Kidney (tissue), 13 donors: ENCODE measurements at regions not wholly inside any gene's neighbourhood (a gene's known extent, or its start where the extent isn't known, plus 50 kb on each side); places are given as distances from the start of the nearest gene placed in this dataset.

Experiments
- DNase-seq, 5 donors: peaks; one replicate each; pipeline ENCODE4 v3.0.0-alpha.2; 2013 to 2020
- FAIRE-seq: peaks from 2 replicates; lab custom pipeline; 2012; peaks lifted over from hg19 to GRCh38; lab: Jason Lieb, UNC
- H3K27ac ChIP-seq, 2 donors: one replicate each; pipeline ENCODE4 v1.7.0; 2013; ENCODE audit warnings: low read depth in 2 of 2, low read length in 2 of 2, inconsistent platforms in 1 of 2
- H3K27me3 ChIP-seq: one replicate; pipeline ENCODE4 v1.7.1; 2013; ENCODE audit warnings: low read length, inconsistent platforms; ENCODE audit not compliant: control insufficient read depth, insufficient read depth
- H3K36me3 ChIP-seq, 3 donors: one replicate each; pipeline versions ENCODE4 v1.7.0 to v1.7.1; 2013; ENCODE audit warnings: low read length in 3 of 3, control low read depth in 1 of 3, inconsistent platforms in 1 of 3; ENCODE audit not compliant: insufficient read depth in 3 of 3, control insufficient read depth in 2 of 3
- H3K4me1 ChIP-seq, 3 donors: one replicate each; pipeline versions ENCODE4 v1.7.0 to v1.7.1; 2013; ENCODE audit warnings: low read length in 3 of 3, inconsistent platforms in 1 of 3, low read depth in 1 of 3; ENCODE audit not compliant: control insufficient read depth in 2 of 3, insufficient read depth in 2 of 3
- H3K4me3 ChIP-seq, 3 donors: one replicate each; pipeline versions ENCODE4 v1.7.0 to v1.8.1; 2013; ENCODE audit warnings: low read length in 3 of 3, control low read depth in 1 of 3, inconsistent platforms in 1 of 3
- H3K9ac ChIP-seq, 3 donors: one replicate each; pipeline versions ENCODE4 v1.7.0 to v1.7.1; 2013; ENCODE audit warnings: low read length in 3 of 3, control low read depth in 1 of 3, inconsistent platforms in 1 of 3
- H3K9me3 ChIP-seq, 3 donors: one replicate each; pipeline versions ENCODE4 v1.7.0 to v1.7.1; 2013; ENCODE audit warnings: low read length in 3 of 3, control low read depth in 1 of 3, inconsistent platforms in 1 of 3; ENCODE audit not compliant: control insufficient read depth in 2 of 3, insufficient read depth in 1 of 3
- intact Hi-C: fragments of 100-400 bp; cut with DNase I; formaldehyde crosslinking; loops from one replicate; pipeline ENCODE4 v1.11.1; 2022
- TF ChIP-seq, protein P1 (sequence below): IDR thresholded peaks from 3 replicates; pipeline ENCODE4 v1.5.1; 2012; ENCODE audit warnings: mild to moderate bottlenecking, moderate library complexity, borderline replicate concordance; ENCODE audit not compliant: insufficient read depth; ENCODE audit errors: extremely low read depth
- donor health status: control.
- donor health status: control.
- donor health status: control.
- donor health status: control.
- donor health status: control.
- donor health status: DM: yes; HTN: yes; CAD: no.
- donor health status: Normal renal cell carcinoma (clear cell type).

DNA sequence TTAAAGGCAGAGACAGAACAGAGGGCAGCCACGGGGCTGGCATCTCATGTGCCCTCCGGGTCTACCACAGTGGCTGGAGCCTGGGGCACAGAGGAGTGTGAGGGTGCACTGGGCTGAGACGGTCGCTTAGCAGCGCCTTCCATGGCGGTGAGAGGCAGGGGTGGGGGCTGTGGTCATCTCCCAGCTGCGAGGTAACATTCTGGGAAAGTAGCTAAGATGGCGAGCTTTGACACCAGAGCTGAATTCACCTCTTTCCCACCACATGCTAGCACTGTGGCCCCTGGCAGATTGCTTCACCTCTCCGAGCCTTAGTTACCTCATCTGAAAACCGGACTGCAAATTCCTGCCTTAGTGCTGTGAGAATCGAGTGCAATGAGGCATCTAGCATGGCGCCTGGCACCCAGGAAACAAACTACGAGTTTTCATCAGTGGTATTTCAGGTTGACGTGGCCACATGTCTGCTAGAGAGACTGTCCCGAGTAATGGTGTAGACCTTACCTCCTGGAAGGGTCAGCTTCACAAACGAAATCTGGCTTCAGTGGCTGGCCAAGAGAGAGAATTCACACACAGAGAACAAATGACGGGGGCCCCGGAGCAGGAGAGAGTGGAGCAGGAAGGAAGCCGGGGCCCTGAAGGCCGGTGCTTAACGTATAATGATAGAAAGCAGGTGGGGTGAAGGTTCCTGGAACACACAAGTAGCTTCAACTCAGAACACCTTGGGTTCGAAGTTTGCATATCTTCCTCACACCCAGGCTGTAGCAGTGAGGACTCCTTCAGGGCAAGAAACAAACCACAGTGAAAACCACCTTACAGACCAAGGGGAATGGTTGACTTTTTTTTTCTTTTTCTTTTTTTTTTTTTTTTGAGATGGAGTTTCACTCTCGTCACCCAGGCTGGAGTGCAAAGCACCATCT, 63.9 kb upstream of the RPH3AL start:
- DNase-seq: peak in 4 of 5 donors; percentile 39 to 69 (median 48)
- H3K9me3 ChIP-seq: no peaks in the 10 kb centered on the region
- no peaks in the 10 kb centered on the region for H3K27me3 ChIP-seq
- FAIRE-seq: no peak
- intact Hi-C loops: no loop called here
- no peak overlapping the region for H3K27ac ChIP-seq
- peaks cover 0 to 12% (median 7%) of the 10 kb centered on the region in 3 donors for H3K4me1 ChIP-seq
- peak overlapping the region in 1 of 3 donors; percentile 41 for H3K4me3 ChIP-seq
- TF ChIP-seq, protein P1, sequence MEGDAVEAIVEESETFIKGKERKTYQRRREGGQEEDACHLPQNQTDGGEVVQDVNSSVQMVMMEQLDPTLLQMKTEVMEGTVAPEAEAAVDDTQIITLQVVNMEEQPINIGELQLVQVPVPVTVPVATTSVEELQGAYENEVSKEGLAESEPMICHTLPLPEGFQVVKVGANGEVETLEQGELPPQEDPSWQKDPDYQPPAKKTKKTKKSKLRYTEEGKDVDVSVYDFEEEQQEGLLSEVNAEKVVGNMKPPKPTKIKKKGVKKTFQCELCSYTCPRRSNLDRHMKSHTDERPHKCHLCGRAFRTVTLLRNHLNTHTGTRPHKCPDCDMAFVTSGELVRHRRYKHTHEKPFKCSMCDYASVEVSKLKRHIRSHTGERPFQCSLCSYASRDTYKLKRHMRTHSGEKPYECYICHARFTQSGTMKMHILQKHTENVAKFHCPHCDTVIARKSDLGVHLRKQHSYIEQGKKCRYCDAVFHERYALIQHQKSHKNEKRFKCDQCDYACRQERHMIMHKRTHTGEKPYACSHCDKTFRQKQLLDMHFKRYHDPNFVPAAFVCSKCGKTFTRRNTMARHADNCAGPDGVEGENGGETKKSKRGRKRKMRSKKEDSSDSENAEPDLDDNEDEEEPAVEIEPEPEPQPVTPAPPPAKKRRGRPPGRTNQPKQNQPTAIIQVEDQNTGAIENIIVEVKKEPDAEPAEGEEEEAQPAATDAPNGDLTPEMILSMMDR: no peak
- H3K36me3 ChIP-seq: peaks cover 0 to 10% (median 0%) of the 10 kb centered on the region in 3 donors
- peak overlapping the region in 1 of 3 donors; percentile 34 for H3K9ac ChIP-seq

DNA sequence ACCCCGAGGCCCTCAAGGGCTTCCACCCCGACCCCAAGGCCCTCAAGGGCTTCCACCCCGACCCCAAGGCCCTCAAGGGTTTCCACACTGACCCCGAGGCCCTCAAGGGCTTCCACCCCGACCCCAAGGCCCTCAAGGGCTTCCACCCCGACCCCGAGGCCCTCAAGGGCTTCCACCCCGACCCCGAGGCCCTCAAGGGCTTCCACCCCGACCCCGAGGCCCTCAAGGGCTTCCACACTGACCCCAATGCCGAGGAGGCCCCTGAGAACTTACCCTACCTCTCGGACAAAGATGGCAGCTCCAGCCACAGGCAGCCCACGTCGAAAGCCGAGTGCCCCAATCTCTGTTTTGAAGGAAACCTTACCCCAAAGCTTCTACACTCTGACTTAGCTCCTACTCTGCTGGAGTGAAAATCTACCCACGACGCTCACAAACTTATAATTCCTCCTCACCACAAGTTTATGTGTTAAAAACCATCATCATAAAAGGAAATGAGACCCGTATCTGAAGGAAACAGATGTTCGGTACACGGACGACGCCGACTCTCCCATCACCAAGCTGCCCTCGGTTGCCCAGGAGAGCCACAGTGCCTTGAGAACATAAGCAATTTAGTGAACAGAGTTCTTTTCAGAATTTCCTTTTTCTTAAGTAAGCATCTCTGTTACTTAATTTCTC, 61.2 kb upstream of the RPH3AL start:
- no peak overlapping the region for H3K4me3 ChIP-seq
- intact Hi-C loops: no loop called here
- FAIRE-seq: no peak

DNA sequence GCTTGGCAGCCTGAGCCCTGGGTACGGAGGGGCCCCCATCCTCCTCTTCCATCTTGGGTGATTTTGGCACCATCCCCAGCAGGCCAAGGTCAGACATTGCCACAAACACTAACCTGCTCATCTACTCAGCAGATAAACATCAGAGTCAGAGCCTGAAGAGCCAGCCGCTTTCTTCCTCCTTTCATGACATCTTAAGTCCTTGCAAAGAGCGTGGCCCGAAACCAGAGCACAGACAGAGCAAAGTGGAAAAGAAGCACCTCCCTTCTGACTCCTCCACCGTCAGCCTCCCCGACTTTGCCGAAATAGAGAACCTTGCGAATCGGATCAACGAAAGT, 60.4 kb upstream of the RPH3AL start:
- no peak overlapping the region for H3K9ac ChIP-seq
- peaks cover 0 to 10% (median 0%) of the 10 kb centered on the region in 3 donors for H3K36me3 ChIP-seq
- intact Hi-C loops: no loop called here
- H3K9me3 ChIP-seq: no peaks in the 10 kb centered on the region
- H3K4me3 ChIP-seq: no peak overlapping the region
- TF ChIP-seq, protein P1: no peak
- H3K27me3 ChIP-seq: no peaks in the 10 kb centered on the region
- FAIRE-seq: no peak
- H3K27ac ChIP-seq: no peak overlapping the region
- H3K4me1 ChIP-seq: peaks cover 0 to 20% (median 7%) of the 10 kb centered on the region in 3 donors
- no peak for DNase-seq

More for the DNA sequence above, 61.2 kb upstream of the RPH3AL start:
- Histone ChIP-seq H3K27ac (peak overlapping the region in 1 of 2 donors; percentile 16), H3K9me3 (no peaks in the 10 kb centered on the region), H3K9ac (no peak overlapping the region), H3K27me3 (no peaks in the 10 kb centered on the region), H3K36me3 (peaks cover 0 to 10% (median 0%) of the 10 kb centered on the region in 3 donors), H3K4me1 (peaks cover 0 to 20% (median 7%) of the 10 kb centered on the region in 3 donors)
- TF ChIP-seq, protein P1: no peak
- DNase-seq: no peak
